ENCODE measurements at regions not wholly inside any gene's neighbourhood (a gene's known extent, or its start where the extent isn't known, plus 50 kb on each side); places are given as distances from the start of the nearest gene placed in this dataset.

GRCh38 chrX:142134533-142134932, 70.6 kb downstream of the MAGEC2 start:
- TF ChIP-seq CTCF (IDR thresholded peaks at IDR 0.05) (no peak), POLR2A (IDR thresholded peaks at IDR 0.05) (no peak), POLR2AphosphoS5 (IDR thresholded peaks at IDR 0.05) (no peak)
